Stimulated activated CD4-positive, alpha-beta T cell treated with anti-CD3 and anti-CD28 coated beads, Interleukin-1b, Interleukin-23, amount 100 ng/mL, for 1 hour (primary cell): ENCODE measurements at regions not wholly inside any gene's neighbourhood (a gene's known extent, or its start where the extent isn't known, plus 50 kb on each side); places are given as distances from the start of the nearest gene placed in this dataset.
"Not testable (repeated sequence)": the region's sequence is repeated elsewhere in the genome, so short reads cannot be mapped to it uniquely, and the experiment has no call there.

Experiments used
- DNase-seq, 2 donors: peaks; one replicate each; pipeline ENCODE4 v3.0.0-alpha.2; 2020; ENCODE audit warnings: low read depth in 2 of 2

- DNase-seq: not testable (repeated sequence)
These were observed 208.8 kb downstream of the KDM5D start for GRCh38 chrY:19535697-19536096.

GRCh38 chrY:19521976-19522375 lies 222.6 kb downstream of the KDM5D start:
- DNase-seq: no peak

- DNase-seq: no peak
These were observed 241.5 kb downstream of the KDM5D start for GRCh38 chrY:19503092-19503449.

- DNase-seq: no peak
These were observed 242.1 kb downstream of the KDM5D start for GRCh38 chrY:19502169-19503091.

DNA sequence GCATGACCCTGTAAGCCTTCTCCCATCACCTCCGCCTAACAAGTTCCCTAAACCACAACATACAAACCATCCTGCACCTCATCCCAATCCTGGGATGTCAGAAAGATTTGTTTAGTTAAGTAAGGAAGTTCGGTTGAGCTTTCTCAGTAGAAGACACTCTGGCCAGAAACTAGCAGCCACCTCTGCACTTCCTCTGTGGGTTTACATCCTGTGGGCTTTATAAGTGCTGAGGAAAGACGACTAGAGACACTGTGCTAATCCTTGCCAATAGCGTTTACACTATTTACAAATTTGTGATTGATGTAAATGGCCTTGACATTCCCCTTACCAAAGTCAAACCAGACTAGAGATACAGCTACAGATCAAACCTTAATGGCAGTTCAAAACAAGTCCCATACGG lies 246.0 kb downstream of the KDM5D start:
- DNase-seq: no peak

GRCh38 chrY:19487494-19487893 lies 257.0 kb downstream of the KDM5D start:
- DNase-seq: no peak

- no peak for DNase-seq
These were observed 259.5 kb downstream of the KDM5D start for GRCh38 chrY:19484997-19485396.

DNA sequence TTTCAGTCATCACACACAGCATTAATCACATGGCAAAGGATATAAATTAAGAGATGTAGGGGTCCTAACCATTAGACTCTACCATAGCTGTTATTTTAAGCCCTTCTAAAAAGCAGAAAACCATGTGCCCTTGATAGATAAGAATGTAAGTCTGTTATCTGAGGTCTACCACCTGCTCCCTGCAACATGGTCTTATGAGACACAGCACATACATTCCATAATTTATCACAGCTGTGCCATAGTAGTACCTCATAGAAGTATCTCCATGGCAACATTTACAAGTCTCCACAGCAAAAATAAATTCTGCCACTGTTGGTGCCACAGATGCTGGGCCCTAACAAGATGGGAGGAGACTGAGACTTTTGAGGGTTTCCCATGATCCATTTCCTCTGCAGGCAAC lies 265.4 kb downstream of the KDM5D start:
- no peak for DNase-seq

GRCh38 chrY:19477959-19478358 lies 266.6 kb downstream of the KDM5D start:
- DNase-seq: no peak

DNA sequence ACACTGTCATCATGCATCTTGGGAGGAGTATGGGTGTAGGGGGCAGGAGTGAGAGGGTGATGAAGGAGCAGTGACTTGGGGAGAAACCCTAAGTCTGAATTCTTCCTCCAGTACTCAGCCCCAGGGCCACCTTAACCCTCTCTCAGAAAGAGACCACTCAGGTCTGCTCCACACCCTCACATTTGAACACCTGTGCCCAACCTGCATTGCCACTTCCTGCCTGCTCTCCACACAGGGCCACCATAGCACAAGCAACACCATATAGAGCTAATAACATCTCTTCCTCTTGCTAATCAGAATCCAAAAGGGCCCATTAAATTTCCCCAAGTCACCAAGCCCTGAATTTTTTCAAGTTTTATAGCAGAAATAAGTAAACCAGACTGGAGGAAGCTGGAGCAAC lies 278.7 kb downstream of the KDM5D start:
- DNase-seq: no peak

- DNase-seq: no peak
These were observed 287.6 kb downstream of the KDM5D start for GRCh38 chrY:19456855-19457448.

DNA sequence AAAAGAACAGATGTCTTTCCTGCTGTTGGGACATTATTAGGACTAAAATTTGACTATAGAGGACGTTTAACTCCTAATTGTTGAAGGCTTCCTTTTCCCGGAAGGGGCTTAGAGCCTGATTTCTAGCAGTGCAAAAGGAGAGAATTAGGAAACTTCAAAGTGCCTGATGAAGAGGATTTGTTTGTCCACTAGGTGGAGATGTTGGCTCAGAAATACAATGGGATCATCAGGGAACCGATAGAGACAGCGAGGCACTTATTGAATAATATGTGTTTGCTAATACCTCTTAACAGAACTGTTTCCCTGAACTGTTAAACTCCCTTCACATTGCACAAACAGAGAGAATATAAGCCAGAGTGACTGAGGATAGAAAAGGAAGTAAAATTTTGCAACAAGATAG lies 311.5 kb downstream of the KDM5D start:
- no peak for DNase-seq

DNA sequence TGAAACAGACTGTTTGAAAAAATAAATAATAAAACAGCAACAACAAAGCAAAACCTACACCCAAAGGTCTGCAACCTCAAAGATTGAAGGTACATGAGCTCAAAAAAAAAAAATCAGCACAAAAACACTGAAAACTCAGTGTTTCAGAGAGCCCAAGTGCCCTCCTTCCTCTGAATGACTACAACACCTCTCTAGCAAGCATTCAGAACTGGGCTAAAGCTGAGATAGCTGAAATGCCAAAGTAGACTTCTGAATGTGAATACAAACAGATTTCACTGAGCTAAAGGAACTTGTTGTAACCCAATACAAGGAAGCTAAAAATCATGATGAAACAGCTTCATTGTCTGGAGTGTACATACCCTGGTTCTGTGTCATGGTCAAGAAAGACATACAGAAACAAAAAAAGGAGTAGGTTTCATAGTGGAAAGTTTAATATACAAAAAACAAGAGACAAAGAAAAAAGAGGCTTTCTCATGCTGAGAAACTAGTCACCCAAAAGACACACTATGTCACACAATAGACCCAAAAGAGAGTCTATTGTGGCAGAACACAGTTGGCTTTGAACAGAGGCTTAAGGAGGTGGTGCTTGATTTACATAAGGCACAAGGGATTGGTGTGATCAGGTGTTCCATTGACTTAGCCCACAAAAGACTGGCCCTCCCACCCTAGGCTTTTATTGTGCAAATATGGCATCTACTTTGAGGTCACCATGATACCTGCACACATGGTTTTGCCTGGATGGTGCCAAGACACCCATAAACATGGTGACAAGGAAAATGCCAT lies 316.6 kb downstream of the KDM5D start:
- no peak for DNase-seq

DNA sequence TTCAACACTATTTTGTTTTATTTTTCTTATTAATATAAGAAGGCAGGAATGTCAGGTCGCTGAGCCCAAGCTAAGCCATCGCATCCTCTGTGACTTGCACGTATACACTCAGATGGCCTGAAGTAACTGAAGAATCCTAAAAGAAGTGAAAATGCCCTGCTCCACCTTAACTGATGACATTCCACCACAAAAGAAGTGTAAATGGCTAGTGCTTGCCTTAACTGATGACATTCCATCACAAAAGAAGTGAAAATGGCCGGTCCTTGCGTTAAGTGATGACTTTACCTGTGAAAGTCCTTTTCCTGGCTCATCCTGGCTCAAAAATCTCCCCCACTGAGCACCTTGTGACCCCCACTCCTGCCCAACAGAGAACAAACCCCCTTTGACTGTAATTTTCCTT lies 317.3 kb downstream of the KDM5D start:
- not testable (repeated sequence) for DNase-seq

DNA sequence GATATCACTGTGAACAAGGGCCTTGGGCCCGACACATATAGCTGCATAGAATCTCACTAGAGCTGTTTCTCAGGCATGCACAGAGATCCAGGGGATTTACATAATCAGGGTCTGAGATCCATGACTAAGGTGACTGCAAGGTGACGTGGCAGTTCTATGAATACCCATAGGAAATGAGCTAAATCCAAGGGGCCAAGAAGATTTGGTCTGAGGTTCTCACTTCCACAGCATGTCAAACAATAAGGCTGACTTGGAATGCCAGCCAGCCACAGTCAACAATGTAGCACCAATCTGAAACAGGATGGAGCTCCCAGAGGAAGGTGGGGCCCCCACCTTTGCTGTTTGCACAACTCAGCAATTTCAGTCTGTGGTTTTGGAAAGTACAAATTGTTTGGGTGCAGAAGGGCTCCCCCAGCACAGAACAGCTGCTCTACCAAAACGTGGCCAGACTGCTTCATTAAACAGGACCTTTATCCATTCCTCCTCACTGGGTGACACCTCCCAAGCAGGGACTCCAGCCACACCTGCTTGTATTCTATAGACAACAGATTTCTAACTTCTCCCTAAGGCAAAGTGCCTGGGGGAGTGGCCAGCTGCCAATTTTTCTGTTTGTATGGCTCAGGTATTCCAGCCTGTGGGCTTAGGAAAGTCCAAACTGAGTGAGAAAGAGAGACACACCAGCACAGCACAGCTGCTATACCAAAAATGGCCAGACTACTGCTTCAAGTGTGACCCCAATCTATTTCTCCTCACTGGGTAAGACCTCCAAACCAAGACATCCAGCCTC lies 333.4 kb downstream of the KDM5D start:
- DNase-seq: no peak

DNA sequence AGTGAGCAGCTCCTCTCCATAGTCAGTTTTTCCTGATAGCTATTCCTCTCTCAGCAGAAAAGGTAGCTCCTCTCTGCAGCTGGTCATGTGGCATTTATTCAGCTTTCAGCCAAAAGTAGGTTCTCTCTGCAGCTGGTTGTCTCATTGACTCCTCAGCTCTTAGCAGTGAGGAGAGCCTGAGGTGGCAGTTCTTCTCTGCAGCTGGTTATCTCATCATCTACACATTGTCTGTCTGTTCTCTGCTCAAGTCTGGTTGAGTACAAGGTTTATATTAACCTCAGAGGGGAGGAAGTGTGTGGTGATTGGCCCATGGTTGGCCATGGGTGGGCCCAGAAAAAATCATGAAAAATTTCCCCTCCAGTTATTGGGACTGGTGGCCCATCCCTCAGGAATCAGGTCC lies 338.3 kb downstream of the KDM5D start:
- no peak for DNase-seq

- DNase-seq: no peak
These were observed 338.9 kb downstream of the KDM5D start for GRCh38 chrY:19405598-19405997.

DNA sequence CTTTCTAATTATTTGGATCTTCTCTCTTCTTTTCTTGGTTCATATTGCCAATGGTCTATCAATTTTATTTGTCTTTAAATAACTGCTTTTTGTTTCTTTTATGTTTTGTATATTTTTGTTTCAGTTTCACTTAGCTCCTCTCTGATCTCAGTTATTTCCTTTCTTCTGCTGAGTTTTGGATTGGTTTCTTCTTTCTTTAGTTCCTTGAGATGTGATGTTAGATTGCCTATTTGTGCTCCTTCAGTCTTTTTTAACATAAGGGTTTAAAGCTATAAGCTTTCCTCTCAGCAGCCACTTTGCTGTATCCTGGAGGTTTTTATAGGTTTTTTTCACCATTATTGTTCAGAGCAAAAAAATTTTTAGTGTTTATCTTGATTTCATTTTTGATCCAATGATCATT lies 351.6 kb downstream of the KDM5D start:
- no peak for DNase-seq

DNA sequence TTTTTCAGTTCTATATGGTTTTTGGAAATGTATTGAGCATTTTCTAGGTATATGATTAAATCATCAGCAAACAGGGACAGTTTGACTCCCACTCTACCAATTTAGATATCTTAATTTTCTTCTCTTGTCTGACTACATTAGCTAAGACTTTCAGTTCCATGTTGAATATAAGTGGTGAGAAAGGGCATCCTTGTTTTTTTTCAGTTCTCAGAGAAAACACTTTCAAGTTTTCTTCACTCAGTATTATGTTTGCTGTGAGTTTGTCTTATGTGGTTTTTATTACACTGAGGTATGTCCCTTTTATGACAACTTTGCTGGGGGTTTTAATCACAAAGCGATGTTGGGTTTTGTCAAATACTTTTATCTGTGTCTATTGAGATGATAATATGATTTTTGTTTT lies 352.6 kb downstream of the KDM5D start:
- DNase-seq: no peak

DNA sequence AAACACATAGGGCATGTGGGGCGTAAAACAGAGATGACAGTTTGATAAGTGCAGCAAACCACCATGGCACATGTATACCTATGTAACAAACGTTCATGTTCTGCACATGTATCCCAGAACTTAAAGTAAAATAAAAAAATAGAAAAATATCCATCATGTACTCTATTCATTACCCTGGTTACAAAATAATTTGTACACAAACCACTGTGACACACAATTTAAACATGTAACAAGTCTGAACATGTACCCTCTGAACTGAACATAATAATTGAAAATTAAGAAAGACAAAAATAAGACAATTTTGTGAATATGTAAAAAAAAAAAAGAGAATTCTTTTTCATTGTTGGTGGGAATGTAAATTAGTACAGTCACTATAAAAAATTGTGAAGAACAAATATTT lies 379.2 kb downstream of the KDM5D start:
- DNase-seq: no peak

GRCh38 chrY:19357249-19357648 lies 387.3 kb downstream of the KDM5D start:
- DNase-seq: no peak

DNA sequence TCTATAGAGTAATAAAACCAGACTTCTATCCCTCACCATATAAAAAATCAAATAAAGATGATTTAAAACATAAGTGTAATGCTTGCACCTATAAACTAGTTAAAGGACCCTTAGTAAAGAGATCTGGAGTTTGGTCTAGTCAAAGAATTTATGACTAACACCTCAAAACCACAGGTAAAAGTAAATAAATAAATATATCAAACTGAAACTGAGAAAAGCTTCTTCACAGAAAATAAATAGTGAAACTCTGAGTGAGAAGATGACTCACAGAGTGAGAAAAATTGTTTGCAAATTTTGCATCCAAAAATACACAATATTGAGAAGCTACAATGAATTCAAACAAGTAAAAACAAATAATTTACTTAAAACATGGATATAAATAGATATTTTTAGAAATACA lies 387.8 kb downstream of the KDM5D start:
- DNase-seq: no peak
